Islet precursor cell (in vitro differentiated cells): ENCODE measurements at regions not wholly inside any gene's neighbourhood (a gene's known extent, or its start where the extent isn't known, plus 50 kb on each side); places are given as distances from the start of the nearest gene placed in this dataset.
A peak's percentile ranks its signal among the peaks of the same experiment; 100 is the strongest.

Experiments used
- DNase-seq: peaks from one replicate; pipeline ENCODE4 v3.0.0-alpha.2; 2018

DNA sequence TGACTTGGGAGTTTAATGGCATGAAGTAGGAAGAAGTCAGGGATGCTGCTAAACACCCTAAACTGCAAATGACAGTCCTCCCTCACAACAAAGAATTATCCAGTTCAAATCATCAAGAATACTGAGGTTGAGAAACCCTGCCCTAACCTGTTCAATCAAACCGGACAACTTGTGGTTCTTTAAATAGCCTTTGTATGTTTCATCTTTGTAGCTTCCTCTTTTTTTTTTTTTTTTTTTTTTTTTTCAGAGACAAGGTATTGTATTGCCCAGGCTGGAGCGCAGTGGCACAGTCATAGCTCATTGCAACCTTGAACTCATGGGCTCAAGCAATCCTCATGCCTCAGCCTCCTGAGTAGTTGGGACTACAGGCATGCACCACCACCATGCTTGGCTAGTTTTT is 52.5 kb upstream of the TTC29 start:
- no peak for DNase-seq

DNA sequence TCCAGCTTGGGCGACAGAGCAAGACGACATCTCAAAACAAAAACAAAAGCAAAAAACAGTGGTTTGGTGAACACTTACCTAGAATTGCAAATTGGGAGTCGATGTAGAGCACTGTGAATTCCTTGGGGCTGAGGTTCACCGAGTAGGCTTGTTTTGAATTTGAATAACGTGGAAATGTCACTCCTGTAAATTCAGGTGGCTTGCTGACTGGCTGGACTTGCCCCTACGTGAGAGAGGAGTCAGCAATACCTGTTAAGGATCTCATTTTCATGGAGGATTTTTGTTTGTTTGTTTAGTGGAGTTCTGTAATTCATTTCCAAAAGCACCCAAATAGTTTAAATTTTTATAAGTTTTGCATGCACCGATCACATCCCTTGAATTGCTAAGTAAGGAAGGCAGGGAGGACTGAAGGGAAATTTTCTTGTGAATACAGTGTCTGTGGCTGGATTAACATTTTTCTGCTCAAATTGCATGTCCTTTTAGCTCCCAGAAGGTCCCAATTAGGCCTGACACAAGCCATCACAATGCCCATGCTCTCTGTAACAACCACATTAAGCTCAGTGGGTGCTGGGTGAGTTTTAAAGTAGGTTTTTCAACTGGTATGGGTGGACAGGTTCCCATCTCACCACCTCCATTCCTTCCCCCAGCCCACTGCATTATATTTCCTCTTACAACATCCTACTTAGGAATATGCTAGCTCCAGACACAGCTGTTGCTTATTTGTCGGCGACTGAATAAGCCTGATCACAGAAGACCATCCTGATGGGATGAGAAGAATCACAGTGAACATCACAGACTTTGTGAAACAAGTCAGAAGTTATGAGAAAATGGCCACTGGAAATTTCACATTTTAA is 58.5 kb upstream of the TTC29 start:
- DNase-seq: no peak

DNA sequence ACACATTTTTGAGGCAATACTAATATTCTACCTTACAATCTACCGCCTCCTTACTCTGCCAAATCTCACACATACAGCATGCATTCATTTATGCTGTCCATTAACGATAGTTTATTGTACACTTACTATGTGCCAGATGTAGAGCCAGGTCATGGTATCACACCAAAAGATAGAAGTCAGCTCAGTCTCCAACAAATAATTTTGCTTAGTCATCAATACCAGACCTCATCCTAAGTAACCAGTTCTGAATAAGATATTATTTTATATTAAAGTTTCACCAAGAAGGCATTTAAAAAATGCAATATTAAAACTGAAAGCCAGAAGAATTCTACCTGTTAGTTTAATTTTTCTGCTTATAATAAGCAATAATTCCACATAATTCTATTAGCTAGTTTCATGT is 60.6 kb upstream of the TTC29 start:
- no peak for DNase-seq

DNA sequence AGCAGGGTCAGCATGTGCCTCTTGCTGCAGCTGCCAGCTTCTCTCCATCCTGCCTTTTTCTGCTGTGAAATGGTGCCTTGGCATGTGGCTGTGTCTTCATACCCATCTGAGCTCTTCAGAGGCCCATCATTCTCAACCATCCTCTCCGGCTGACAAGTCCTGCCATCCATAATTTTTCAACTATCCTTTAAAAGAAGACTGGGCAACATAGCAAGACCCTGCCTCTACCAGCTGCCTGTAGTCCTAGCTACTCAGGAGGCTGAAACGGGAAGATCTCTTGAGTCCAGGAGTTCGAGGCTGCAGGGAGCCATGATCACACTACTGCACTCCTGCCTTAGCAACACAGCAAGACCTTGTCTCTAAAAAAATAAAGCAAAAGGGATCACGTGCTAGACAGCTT is 64.2 kb upstream of the TTC29 start:
- no peak for DNase-seq

DNA sequence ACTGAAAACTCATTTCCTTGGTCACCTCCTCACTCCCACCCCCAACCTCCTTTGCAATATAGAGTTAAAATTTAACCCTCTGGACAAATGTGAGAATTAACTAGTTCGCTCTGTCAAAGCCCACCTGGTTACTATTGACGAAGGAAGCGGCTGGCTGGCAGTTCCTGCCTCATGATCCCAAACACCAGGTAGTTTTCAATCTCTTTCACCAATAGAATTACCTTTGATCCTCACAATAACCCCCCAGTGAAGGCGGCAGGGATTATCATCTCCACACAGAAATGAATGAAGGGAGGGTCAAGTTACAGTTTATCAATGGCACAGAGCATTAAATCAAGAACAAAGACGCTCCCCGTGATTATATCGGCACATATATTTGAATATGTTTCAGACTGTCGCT is 65.7 kb upstream of the TTC29 start:
- no peak for DNase-seq

DNA sequence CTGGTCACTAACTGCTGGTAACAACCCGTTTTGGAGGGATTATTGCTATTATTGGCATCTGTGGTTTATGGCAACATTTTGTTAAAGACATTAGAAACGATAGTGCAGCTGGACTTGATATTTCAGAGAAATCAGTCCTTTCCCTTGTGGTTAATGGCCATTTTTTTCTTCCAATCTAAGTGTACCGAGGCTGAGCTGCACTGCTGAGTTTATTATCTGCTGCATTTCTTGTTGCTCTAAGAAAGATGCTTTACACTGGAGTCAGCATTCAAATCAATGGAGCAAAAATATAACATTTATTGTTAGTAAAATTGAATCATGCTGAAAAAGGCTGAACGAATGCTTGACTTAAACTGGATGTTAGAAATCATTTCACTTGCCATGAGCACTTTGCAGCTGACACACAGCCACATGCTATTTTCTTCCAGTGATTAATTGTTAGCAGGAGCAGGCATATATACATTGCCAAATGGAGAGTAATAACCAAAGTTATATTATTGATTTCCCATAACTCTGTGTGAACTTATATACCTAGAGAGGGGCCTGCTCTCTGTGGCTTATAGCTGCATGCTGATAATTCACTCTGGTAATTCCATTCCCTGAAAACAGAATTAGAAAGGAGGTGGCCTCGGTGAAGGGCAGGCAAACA is 66.5 kb upstream of the TTC29 start:
- no peak for DNase-seq

DNA sequence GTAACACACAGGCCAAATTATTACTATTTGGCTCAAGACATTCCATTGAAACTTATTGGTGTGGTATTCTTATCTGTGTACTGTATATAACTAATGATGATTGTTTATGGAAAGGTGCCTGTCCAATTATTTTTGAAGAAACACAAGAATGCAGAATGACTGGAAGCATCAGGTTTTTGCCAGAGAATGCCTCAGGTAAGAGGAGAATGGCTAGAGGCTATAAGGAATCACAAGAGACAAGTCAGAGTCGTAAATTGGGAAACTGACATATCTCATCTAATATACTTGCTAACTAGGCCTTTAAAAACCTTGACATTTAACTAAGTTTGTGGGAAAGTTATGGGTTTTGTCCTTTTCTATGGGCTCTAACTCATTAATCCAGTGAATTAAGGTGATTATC is 69.3 kb upstream of the TTC29 start:
- DNase-seq: no peak

DNA sequence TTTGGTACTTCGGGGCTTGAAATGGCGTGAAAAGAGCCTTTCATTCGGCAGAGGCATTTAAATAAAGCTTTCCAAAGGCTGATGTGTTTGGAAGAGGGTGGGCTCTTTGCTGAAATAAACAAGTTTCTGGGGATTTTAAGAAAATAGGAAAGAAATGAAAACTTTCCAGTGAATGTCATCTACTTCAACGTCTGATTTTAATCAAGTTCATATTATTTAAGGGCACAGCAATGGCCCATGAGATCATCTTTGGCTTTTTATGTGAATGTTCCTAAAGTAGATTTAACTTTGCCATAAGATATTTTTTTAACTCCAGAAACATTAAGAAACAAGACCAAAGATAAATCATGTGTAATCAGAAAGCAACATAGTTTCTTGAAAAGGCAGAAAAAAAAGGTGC is 69.8 kb upstream of the TTC29 start:
- no peak for DNase-seq

DNA sequence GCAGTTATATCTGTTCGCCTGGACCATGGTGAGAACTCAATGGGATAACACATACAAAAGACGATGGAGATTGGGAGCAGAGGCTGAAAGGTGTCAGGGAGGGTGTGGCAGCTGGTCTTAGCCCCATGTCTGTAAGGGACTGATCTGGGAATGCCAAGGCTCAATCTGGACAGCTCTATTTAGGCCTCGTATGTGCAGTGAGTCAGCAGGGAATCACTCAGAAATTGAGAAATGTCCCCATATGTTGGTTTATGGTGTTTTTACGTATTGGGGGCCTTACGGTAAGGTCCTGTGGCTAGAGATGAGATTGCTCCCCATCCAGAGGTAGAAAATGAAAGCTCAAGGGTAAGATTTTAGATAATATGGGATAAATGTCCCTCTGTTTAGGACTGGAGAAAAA is 71.4 kb upstream of the TTC29 start:
- no peak for DNase-seq

DNA sequence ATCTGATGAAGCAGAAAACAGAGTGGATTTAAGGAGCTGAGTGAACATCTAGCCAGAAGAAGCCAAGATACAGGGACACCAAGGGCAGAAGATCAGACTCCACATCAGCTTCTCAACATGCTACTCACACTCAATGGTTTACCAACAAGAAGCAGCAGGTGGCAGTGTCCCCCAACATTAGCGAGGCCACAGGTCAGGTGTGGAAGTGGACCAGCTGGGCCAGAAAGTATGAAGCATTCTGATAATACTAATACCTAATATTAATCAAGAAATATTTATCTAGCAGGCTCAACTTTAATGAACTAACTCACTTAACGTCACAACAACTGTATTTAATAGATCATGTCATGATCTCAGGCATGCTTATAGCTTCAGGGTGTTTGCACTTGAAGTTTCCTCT is 73.4 kb upstream of the TTC29 start:
- peak; percentile 79 for DNase-seq

DNA sequence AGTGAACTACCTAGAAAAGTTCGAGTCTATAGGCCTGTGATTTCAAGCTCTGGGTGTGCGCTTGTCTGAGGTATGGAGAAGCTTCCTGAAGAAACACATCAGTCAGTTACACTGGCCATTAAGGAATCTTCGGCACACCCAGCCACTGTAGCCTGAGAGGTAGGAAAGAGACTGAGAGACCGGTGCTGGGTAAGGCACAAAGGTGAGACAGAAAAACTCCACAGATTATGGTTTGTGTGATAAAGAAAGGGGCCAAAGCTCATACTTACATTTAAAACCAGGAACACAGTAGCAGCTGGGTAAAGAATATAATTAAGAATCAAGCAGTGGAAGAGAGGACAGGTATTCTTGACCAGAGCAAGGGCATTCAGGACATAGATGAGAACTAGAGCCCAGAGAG is 74.8 kb upstream of the TTC29 start:
- no peak for DNase-seq

DNA sequence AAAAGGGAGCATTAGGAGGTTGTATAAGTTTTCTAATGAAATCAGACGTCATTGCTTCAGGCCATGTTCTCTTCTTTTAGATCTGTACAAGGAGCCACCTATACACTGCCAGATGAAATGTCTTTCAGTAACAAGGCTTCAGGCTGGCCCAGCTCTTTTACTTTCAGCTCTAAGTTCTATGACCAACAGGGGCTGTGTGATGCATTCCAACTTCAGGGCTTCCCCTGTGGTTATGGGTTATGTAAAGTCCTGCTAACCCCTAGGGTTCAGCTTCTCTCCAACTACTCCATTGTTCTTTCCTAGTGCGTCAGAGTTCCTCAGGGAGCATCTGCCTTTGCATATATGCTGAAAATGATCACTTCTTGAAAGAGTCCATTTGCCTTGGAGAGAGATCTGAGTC is 79.4 kb upstream of the TTC29 start:
- no peak for DNase-seq

DNA sequence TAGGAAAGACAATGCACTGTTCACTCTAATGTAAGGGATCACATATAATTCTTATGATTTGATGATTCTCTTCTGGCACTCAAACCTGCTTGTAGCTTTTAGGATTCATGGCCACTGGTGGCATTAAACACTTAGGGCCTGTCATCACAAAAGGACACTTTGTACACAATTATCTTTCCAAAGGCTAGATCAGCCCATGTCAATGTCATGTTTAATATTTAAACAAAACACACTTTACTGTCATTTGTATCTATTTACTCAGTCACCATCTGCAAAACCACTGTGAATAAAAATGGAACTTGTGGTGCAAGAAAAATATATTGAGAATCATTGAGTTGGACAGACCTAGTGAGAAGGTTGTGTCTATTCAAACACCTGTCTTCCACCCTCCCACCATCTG is 83.6 kb upstream of the TTC29 start:
- no peak for DNase-seq

DNA sequence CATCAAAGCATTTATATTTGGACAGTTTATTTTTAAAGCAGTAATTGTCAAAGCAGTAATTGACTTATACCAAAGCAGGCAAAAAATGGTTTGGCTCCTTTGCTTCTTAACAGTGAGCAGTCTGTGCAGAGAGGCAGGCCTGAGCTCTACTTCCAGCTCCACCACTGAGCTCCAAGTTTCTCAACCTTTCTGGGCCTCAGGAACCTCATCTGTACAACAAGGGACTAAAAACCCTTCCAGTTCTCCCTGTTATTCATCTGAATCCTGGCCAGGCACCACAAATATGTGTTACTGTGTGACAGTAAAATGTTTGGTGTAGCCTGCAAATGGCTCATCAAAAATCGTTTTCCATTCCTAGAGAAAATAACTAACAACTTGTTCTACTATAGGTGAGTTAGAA is 88.7 kb upstream of the TTC29 start:
- DNase-seq: no peak

DNA sequence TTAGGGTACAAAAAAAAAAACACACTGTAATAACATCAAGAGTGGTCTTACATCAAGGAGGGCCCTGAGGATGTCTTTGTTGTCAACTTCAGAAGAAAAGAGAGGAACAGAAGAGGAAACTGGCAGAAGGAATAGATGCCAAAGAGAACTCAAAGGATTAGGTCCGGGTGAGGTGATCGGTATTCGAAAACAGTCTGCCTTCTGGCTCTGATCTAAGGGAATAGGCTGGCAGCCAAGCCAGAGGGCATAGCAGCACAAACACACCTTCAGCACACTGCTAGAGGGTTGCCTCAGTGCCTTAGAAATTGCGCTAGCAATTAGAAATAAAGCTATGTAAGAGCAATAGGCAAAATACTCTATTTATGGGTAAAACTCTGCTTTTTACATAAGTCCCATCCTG is 91.4 kb upstream of the TTC29 start:
- DNase-seq: no peak

DNA sequence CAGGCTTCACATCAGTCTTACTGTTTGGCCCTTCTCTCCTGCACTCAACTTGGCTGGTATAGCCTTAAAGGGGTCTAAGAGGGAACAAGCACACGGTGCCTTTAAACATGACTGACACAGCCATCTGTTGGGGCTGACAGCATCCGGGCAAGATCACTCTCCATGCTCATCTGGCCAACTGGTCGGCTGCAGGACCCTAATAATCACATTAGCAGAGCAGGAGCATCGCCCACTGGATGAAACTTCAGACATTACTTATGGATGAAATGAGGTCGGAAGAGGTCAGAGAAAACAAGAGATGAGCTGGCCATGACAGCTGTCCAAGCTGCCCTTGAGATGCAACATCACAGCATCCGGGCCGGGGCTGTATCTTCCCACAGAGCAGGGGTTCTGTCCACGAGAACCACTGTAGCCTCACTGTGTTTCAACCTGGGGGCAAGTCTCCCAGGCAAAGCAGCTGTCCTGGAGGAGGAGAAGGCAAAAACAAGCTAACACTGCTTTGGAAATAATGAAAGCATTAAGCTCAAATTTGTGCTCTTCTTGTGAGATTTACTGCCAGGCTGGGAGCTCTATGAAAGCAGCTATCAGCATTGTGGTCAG is 94.4 kb upstream of the TTC29 start:
- no peak for DNase-seq

DNA sequence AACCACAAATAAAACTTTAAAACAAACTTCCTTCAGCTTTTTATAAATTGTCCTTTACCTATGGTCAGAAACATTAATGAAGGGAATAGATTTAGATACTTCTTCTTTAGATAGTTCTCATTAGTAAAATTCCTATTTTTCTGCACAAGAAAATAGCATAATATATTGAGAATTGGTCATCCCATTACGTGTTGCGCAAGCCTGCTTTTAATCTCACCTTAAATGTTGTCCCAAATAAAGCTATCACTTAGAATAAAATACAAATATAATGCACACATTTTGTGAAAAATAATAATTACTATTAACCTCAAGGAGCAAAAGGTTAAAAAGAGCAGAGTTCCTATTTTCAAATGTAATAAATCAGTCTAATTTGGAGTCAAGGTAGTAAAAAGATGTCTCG is 95.2 kb upstream of the TTC29 start:
- no peak for DNase-seq

DNA sequence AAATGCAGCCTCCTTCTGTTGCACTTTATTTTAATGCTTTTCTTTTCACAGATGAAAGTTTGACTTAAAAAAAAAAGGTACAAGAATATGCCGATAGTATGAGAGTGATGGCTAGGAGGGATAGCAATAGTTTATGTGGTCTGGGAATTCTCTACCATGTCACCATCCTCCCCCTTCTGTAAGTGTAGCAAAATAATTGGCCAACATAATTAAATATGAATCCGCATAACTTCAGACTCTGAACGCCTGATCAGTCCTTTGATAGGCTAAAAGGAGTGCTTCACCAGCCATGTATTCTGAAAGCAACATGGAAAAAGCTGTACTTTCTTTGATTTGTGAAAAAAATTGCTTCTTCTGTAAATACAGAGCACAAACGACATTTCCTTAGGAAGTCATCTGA is 95.7 kb upstream of the TTC29 start:
- no peak for DNase-seq

DNA sequence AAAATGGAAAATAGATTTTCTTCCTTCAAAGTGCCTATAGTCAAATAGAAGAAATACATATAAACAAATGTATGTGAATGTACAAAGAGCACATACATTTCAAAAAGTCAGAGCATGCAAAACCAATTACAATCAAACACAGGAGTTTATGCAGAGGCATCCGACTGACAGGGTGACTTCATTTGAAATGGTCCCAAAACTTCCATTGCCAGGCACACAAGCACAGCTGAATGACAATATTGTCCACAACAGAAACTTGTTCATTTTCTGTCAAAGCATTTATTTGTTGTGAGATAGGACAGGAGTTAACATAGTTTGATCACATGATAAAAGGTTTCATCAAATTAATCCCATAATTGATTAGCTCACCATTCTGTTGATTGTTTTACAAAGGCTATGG is 96.4 kb upstream of the TTC29 start:
- no peak for DNase-seq

DNA sequence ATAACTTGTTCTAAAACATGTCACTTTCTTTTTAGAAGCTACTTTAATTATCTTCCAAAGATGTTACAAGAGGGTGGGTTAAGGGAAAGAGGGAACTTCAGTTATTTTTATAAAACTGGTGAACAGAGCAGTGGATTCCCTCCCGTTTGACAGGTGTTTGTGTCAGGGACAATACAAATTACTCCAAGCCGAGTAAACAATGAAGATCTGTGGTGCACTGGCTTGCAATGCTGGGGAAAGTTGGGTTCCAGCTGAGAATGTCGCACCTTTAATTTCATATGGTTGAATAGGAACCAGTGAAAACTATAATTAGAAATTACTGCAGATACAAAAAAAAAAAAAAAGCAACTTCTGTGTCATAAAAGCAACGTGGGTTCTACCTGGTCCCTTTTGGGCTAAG is 98.6 kb upstream of the TTC29 start:
- DNase-seq: no peak

DNA sequence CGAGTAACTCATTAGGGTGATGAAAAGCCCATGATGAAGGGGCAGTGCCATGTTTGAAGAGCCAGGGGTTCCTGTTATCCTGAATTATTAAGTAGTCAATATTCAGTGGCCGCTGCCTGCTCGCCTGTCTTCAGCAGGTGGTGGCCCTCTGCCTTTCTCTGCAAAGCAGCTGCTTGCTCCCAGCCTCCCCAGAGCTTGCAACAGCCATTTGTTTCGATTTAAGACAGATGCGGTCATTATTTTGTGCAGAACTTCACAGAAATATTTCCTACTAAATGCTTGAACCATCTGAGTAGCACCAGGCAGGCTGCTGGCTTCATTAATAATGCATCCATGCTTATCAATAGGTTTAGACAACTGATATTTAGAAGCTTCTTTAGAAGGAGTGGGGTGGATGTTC is 104.3 kb upstream of the TTC29 start:
- DNase-seq: no peak

DNA sequence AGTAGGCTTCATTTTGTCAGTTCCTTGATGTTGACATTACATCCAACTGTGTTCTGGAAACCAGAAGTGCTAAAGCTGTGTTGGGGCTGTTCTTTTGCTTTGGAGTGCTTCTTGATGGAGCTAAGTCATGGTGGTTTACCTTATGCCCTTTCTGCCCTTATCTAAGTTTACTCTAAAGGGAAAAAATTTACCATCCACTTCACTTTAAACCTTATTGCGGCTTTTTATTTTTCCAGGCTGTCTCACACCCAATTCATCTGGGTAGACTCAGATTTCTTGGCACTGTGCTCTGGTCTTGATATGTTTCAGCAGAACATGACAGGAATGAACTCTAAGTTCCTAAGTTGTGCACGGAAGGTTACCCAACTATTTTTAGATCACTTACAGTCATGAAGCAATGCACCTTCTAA is 104.7 kb upstream of the TTC29 start:
- DNase-seq: no peak

DNA sequence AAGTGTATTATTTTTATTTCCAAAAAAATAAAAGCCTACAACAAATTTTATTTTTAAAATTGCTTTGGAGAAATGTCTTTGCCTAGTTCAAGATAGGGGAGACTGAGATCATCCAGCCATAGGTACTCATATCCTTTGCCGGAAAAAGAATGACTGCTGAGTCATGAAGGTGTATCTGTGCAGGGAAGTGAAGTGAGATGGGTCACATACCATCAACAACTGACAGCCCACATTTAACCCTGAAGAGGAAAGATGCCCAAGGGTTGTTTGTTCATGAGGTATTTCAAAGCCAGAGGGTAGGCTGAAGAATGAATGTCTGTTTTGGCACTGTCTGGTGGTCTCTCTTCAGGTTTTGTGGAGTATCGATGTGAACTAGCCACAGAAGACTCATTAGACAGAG is 106.7 kb upstream of the TTC29 start:
- DNase-seq: peak; percentile 82

DNA sequence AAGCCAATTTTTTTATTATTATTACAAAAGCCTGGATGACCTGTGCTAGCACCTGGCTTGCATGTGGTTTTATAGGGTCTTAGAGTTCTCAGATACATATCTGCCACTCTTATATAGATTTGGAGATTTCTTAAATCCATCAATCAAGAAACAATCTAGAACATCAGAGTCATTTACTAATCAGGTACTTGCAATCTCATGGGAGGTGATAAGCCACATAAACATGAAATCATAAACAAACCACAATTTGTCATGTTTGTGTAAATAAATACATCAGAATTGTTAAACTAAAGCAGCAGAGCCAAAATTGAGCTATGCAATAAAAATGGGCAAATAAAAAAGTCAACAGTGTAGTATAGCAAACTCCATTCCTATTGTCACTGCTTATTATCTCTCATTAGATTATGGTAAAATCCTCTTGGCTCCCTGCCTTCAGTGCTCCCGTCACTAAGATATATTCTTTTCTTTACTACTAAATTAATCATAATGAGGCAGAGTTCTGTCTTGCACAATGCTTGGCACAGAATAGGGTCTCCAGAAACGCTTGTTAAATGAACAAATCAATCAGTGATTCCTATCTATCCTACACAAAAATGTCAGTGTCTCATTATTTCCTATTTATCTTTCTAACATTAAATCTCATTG is 108.7 kb upstream of the TTC29 start:
- DNase-seq: no peak
